A172 (cell line): ENCODE measurements at regions not wholly inside any gene's neighbourhood (a gene's known extent, or its start where the extent isn't known, plus 50 kb on each side); places are given as distances from the start of the nearest gene placed in this dataset.
"Not testable (repeated sequence)": the region's sequence is repeated elsewhere in the genome, so short reads cannot be mapped to it uniquely, and the experiment has no call there.

Source experiments
- DNase-seq: peaks from one replicate; pipeline ENCODE4 v3.0.0-alpha.2; 2015; ENCODE audit warnings: low spot score

DNA sequence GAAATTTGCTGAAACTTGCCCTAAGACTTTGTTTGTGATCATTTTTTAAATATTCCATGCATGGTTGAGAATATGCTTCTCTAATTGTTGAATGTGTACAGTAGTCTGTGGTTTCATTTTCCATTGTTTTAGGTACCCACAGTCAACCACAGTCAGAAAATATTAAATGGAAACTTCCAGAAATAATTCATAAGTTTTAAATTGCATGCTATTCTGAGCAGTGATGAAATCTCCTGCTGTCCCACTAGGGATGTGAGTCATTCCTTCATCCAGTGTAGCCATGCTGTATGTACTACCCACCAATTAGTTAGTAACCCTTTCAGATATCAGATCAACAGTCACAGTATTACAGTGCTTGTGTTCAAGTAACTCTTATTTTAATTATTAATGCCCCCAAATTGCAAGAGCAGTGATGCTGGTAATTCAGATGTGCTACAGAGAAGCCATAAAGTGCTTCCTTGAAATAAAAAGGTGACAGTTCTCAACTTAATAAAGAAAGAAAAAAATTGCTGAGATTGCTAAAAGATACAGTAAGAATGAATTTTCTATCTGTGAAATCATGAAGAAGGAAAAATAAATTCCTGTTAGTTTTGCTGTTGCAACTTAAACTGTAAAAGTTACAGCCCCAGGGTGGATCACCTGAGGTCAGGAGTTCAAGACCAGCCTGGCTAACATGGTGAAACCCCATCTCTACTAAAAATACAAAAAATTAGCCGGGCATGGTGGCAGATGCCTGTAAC is 79.9 kb upstream of the FBXL17 start:
- peak; percentile 30 for DNase-seq

DNA sequence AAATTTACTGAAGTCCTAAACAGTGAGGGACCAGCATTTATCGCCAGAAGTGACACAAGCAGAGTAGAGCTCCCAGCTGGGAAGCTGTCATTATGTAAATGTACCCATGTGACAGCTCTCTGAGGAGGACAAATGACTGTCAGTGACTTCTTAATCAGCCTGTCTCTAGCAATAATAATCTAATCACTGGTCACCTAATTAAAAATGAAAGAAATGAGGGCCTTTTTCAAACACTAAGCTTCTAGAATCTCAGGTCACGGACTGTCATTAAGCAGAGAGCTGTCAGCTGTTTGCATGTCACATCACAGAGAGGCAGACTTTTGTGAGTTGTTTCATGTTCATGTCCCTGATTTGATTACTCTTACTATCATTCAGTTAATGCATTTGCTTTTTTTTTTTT is 77.9 kb upstream of the FBXL17 start:
- no peak for DNase-seq

DNA sequence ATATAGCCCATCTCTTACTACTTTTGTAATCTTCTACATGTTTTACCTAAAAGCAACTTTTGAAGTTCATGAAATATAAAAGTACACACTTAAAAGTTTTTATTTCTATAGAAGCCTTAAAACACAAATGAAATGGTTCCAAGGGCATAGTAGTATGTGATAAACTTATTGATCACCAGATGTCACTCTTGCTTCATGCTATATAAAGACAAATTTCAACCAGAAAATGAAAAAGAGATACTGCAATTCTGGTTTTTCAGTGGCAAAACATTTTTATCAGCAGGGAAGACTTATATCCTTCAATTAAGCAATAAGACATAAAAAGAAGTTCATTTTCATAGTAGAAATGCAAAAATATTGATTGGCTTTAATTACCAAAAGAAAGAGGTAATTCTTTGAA is 69.4 kb upstream of the FBXL17 start:
- no peak for DNase-seq

DNA sequence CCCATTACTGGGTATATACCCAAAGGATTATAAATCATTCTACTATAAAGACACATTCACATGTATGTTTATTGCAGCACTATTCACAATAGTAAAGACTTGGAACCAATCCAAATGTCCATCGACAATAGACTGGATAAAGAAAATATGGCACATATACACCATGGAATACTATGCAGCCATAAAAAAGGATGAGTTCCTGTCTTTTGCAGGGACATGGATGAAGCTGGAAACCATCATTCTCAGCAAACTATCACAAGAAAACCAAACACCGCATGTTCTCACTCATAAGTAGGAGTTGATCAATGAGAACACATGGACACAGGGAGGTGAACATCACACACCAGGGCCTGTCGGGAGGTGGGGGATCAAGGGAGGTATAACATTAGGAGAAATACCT is 62.2 kb upstream of the FBXL17 start:
- DNase-seq, result not testable (repeated sequence)

DNA sequence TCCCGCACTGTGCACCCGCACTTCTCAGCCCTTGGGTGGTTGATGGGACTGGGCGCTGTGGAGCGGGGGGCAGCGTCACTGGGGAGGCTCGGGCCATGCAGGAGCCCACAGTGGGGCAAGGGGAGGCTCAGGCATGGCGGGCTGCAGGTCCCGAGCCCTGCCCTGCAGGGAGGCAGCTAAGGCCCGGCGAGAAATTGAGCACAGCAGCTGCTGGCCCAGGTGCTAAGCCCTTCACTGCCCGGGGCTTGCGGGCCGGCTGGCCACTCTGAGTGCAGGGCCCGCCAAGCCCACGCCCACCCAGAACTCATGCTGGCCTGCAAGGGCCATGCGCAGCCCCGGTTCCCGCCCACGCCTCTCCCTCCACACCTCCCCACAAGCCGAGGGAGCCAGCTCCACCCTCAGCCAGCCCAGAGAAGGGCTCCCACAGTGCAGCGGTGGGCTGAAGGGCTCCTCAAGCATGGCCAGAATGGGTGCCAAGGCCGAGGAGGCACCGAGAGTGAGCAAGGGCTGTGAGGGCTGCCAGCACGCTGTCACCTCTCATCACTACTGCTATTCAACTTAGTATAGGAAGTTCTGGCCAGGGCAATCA is 60.3 kb upstream of the FBXL17 start:
- DNase-seq, result not testable (repeated sequence)

DNA sequence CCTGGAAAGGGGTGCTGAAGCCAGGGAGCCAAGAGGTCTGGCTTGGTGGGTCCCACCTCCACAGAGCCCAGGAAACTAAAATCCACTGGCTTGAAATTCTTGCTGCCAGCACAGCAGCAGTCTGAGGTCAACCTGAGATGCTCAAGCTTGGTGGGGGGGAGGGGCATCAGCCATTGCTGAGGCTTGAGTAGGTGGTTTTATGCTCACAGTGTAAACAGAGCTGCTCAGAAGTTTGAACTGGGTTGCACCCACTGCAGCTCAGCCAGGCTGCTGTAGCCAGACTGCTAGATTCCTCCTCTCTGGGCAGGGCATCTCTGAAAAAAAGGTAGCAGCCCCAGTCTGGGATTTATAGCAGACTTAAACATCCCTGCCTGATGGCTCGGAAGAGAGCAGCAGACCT is 55.5 kb upstream of the FBXL17 start:
- no peak for DNase-seq

DNA sequence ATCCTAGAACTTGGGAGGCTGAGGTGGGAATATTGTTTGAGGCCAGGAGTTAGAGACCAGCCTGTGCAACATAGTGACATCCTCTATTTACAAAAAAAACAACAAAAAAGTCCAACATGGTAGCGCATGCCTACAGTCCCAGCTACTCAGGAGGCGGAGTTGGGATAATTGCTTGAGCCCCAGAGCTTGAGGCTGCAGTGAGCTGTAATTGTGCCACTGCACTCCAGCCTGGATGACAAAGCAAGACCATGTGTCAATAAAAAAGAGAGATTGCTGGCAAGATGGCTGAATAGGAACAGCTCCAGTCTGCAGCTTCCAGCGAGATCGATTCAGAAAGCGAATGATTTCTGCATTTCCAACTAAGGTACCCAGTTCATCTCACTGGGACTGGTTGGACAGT is 54.8 kb upstream of the FBXL17 start:
- DNase-seq, result no peak

DNA sequence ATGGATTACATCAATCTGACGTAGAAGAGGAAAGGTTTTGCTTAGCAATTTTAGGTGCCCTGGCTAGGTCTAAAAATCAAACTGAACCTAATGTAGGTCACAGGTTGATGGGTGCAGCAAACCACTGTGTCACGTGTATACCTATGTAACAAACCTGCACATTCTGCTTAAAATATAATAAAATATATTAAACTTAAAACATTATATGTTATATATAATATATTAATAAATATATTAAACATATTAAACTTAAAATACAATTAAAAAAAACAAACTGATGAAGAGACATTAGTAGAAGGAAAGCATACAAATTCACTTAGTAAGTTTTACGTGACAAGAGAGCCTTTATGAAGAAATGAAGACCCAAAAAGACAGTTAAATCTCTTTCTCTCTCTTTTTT is 51.7 kb upstream of the FBXL17 start:
- DNase-seq, result no peak

DNA sequence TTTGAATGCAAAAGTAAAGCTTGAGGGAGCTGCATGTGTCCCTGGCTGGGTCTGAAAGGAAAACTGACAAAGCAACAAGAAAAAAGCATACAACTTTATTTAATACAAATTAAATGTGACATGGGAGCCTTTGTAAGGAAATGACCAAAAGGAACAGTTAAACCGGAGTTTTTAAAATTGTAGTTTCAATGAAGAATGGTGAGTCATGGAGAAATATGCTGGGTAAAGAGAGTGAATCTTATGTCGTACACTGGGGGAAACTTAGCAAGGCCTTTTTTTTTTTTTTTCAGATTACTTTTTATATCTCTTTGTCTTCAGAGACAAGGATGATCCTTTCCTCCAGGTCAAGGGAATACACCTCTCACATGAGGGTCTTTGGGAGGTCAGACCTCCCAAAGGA is 50.1 kb upstream of the FBXL17 start:
- DNase-seq, result no peak
